ENCODE measurements at regions not wholly inside any gene's neighbourhood (a gene's known extent, or its start where the extent isn't known, plus 50 kb on each side); places are given as distances from the start of the nearest gene placed in this dataset.

DNA sequence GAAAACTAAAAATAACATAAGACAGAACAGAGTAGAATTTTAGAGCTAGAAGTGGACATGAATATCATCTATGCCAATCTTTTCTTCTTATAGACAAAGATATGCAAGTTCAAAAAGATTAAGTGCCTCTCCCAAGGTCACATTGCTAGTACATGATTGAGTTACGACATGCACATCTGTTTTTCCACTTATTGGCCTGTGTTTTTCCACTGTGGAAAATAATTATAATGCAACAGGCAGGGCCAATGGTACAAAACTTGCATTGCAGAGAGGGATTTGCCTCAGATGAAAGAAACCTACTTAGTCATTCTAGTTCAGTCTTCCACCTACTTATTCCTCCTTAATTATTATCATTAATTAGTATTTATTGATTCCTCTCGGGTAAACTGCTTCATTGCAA is 407.8 kb upstream of the SGCD start:
- no peak for DNase-seq (ENCODE audit: low read depth)

DNA sequence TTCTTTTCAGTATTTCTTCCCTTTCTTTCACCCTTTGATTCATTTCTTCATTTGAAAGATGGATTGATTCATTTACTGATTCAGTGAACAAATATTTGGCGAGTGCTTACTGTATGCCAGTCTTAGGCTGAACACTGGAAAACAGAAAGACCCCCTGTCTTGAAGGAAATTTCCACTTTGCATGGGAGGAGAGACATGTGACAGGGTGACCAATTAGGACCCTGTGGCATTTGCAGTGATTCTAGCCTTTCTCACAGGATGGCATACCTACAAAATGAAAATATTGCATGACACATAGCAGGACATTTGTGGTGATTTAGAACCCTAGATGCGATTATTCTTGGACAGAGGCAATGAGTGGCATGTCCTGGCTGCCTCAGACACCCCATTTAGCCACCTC is 407.2 kb upstream of the SGCD start:
- DNase-seq (ENCODE audit: low read depth), result no peak

DNA sequence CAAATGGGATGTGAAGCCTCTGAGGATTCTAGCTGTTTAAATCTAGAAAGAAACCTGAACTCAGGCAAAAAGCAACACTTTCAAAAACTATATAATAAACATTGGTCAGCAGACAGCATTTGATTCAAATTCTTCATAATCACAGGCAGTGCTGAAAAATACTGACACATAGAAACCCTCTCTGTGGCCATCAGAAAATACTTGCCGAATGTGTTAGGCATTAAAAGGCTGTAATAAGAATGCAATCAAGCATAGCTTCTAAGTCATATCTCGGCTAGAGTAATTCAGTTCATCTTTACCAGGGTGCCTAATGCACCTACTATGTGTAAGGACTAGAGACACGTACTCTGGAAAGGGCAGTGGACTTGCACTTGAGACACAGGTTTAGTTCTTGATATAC is 405.3 kb upstream of the SGCD start:
- no peak for DNase-seq (ENCODE audit: low read depth)

DNA sequence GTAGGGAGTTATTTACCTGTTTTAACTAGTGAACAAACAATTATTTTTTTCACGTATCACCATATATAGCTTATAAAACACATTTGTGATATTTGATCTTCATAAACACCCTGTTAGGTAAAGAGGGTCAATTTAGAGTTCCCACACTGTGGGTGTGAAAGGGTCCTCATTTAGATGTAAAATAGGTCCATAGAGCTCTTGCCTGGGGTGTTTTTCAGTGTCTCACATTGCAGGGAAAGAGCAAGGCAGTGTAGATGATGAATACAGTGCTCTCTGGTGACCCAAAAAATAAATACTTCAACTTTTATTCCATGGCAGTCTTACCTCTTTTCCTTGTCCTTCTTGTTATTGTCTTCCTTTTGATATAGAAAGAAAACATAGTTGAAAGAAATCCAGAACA is 403.2 kb upstream of the SGCD start:
- DNase-seq (ENCODE audit: low read depth), result no peak

DNA sequence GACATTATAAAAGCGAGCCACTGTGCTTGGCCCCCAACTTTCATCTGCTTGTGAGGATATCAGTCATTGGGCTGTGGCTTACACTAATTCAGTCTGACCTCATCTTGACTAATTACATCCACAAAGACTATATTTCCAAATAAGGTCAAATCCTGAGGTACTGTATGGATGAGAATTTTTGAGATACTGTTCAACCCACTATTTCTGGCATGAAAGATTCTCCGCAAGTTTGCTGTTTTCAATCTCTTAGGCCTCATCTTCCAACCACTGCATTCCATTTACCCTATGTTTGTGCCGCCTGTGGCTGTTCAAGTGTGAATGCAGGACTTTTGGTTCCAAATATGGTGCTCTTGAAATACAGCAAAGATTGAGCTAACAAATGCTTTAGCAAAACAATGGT is 400.9 kb upstream of the SGCD start:
- DNase-seq (ENCODE audit: low read depth), result peak; percentile 25

DNA sequence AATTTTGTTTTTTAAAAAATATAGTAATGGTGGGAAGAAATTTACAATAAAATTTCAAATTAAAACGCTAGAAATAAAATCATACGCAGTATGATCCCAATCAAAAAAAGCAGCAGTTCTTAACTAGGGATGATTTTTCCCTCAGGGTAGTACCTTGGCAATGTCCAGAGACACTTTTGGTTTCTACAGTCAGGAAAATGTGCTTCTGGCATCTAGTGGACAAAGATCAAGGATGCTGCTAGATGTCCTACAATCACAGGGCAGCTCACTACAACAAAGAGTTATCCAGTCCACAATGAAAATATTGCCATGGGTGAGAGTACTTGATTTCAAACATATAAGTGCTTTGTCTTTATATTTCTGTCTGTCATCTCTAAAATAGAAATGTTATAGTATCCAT is 400.2 kb upstream of the SGCD start:
- no peak for DNase-seq (ENCODE audit: low read depth)

DNA sequence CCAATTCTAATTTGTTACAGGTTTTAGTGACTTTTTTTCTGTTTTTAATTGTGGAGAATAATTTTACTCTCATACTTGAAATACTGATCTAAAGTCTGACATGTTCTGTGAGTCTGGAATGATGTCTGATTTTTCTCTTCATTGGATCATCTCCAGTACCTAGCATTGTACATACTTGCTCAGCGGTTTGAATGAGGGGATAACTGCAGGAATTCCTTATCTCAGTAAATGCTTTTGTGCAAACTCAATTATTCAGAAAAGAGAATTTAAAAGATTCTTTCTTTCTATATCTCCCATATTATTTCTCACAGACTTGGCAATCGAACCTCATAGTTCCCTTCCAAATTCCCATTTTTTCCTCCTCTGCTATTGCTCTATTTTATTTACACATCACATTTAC is 397.9 kb upstream of the SGCD start:
- DNase-seq (ENCODE audit: low read depth), result no peak

DNA sequence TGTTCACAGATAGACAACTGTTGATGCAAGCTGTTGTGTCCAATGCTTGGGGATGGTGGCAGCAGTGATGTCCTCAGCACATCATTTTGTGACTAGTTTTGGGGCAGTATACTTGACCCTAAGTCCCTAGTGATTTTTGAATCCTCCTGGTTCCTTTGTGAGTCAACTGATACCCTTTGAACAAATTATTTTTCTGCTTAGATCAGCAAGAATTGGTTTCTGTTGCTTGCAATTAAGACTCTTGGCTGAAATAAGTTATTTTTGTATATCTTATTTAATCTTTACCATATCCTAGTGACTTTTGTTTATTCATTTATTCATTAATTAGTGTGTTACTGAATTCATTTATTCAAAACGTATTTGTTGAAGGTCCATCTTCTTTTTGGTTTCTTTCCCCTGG is 392.0 kb upstream of the SGCD start:
- no peak for DNase-seq (ENCODE audit: low read depth)

DNA sequence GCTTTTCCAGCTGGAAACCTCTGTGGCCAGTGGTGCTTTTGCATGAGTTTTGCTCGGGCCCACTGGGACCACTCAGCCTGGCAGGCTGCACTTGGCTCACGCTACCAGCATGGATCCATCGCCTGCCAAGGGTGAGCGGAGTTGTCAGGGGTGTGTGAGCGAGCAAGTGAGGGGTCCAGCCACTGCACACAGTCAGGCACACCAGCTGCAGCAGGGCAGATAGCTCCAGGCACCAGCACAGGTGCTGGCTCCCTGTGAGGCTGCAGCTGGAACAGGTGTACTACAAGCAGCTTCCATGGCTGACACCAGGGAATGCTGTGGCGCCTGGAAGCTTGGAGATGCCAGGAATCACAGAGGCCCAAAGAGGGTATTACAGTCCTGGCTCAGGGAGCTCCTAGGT is 391.2 kb upstream of the SGCD start:
- DNase-seq (ENCODE audit: low read depth), result no peak

DNA sequence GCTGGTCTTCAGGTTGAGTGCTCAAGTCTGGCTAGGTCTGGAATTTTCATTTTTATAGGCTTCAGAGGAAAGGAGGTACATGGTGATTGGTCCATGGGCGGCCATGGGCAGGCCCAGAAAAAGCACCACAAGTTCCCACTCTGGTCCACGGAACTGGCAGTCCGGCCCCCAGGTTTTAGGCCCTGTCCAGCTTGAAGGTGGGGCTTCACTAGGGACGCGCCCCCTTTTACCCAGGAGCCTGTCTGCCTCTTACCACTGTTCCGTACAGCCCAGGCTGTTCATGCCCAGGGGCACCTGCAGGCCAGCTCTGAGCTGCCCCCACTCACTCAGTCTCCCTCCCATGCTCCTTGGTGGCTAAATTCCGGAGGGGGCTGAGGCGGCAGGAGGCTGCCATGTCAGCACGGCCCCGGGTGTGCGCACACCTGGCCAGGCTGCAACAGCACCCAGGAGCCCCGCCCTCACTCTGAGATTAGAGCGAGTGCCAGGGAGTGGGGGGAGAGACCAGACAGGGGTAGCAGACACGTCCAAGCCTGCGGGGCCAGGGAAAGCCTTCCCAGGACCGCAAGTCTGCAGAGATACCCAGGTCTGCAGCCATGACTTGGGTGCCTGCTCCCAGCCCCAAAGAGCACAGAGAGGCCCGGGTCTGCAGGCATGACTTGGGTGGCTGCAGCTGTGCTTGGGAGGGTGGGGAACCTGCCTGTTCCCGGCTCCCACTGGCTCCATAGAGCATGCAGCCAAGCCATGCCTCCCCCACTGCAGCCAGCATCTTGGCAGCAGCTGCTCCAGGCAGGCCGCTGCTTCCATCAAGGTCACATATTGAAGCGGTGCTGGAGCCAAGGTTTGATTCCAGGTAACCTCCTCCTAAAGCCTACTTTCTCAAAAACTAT is 390.2 kb upstream of the SGCD start:
- no peak for DNase-seq (ENCODE audit: low read depth)

DNA sequence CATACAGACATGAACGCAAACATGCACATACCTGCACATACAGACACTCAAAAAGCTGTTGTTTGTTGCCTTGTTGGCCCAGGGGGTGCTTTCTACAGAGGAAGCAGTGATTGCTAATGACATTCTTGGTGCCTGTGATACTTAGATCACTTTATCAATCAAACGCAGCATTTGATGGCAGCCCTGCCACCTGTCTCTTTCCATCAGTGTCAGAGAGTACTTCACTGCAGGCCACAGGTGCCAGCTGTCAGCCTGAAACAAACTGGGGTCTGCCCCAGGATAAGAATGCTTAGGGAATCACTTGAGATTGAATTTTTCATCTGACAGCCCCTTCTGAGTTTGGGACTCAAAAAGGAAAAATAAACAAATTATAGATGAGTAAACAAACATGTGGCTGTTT is 388.9 kb upstream of the SGCD start:
- no peak for DNase-seq (ENCODE audit: low read depth)

DNA sequence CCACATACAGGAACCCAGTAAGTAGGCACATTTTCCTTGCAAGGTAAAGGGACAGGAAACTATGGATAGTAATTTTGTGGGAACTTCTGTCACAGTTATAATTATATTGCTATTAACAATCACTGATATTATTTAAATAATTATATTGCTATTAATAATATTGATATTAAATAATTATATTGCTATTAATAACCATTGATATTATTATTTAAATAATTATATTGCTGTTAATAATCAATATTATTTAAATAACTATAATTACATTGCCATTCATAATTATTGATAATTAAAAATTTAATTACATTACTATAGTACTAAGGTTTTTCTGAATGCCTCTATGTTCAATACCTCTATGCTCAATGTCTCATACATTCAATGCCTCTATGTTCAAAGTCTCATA is 385.6 kb upstream of the SGCD start:
- DNase-seq (ENCODE audit: low read depth), result no peak

DNA sequence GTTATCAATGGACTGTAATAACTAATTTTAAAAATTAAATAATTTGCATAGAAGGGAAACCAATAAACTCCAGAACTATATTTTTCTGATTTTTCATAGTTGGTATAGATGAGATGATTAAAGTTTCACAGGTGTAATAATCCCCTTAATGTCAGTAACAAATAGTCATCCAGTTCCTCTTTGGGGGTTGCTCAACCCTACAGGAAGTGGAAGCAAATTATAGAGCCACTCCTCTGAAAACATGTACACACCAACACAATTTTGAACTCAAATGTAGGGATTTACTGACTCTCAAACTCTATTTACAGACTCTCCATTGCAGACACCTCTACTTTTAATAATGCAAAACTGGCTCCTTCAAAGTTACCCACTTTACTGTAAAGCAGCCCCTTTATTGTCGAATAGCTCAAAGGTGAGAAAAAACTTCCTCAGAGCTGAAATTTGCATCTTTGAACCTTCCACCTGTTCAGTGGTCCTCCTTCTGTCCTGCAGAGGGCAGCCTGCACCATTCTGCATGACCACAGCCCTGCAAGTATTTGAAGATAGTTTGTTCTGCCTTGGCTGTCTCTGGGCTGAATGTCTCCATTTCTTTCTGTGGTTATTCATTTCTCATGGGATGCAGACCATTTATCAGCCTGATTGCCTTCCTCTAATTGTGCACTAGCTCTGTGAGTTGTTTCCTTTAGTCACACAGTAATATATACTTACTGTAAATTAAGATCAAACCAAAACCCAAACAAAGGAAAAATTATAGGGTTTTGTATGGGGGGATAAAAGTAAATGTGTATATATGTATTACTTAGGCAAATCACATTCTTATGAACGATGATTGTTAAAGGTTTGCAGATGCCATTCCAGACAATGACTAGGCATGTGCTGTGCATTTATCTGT is 383.2 kb upstream of the SGCD start:
- peak; percentile 54 for DNase-seq (ENCODE audit: low read depth)

DNA sequence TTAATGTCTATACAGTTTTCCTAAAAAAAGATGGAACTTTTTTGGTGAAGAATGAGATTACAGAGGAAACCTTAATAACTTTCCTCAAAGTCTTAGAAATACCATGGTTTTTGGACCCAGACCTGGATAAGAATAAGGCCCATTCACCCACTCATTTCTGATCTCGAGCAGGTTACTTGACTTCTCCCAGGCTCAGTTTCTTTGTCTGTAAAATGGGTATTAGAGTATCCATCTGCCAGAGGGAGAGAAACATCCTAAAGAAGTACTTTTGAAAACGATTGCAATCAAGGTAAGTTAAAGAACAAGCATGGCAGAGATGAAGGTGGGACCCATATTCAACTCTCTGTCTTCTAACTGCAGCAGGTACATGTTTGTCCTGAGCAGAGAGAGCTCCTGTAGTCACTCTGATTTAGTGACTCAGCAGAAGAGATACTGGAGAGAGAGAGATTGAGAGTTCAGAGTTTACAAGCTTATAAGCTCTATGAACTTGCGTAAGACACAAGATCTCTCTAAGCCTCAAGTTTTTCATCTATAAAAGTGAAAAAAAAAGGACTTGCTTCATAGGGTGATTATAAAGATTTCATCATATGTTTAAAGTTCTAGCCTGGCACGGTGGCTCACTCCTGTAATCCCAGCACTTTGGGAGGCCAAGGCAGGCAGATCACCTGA is 379.4 kb upstream of the SGCD start:
- DNase-seq (ENCODE audit: low read depth), result no peak

DNA sequence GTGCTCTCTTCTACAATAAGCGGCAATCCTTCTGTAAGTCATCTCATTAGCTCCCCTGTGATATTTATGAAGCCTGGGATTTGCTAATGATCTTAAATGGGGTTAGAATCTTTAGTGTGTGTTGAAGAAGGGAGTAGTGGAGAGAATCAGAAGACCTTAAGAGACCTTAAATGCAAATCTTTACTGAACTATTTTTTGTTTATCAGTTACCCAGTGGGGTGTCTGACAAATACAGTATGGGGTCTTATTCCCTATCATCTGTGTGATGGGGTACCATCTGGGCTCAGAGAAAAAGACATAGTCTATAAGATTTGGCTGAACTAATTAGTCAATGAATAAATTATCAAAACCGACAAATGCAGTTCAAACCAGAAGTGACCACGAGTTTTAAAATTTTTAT is 378.4 kb upstream of the SGCD start:
- no peak for DNase-seq (ENCODE audit: low read depth)

DNA sequence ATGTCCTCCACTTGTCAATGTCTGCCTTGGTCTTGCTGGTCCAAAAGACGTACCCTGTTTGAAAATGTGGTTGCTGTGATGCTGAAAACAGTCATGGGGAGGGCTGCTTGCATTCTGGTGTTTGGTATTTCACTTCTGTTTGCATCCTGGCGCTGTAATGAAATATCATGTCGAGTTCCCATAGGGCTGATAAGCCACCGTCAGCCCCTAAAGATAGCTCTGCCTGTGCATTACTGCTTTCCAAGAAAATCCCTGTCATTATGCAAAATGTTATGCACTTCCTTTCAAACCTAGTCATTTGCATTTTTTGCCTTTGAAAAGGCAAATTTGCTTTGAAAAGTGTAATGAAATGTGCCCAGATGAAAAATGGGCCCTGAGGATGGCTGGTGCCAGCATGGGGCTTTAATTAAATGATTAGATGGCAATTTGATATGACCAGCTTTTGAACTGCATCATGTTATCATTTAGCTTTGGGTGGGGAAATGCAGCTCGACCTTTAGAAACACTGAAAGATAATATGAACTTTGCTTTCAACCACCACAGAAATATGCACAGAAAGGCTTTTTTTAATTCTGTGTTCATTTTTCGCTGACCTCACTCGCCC is 374.4 kb upstream of the SGCD start:
- DNase-seq (ENCODE audit: low read depth), result no peak

DNA sequence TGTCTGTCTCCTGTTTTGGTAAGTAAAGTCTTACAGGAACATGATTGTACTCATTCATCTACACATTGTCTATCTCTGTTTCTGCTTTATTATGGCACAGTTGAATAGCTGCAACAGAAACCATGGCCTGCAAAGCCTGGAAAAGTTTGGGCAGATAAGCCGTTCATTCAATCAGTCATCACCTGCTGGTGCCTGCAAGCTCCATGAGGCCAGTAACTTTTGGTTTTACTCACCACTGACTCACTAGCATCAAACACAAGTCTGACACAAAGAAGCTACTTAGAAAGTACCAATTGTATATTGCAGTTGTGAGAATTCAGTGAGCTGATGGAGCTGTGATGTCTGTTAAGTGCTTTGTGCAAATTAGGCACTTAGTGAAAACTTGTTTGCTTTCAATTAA is 373.6 kb upstream of the SGCD start:
- DNase-seq (ENCODE audit: low read depth), result peak; percentile 30

DNA sequence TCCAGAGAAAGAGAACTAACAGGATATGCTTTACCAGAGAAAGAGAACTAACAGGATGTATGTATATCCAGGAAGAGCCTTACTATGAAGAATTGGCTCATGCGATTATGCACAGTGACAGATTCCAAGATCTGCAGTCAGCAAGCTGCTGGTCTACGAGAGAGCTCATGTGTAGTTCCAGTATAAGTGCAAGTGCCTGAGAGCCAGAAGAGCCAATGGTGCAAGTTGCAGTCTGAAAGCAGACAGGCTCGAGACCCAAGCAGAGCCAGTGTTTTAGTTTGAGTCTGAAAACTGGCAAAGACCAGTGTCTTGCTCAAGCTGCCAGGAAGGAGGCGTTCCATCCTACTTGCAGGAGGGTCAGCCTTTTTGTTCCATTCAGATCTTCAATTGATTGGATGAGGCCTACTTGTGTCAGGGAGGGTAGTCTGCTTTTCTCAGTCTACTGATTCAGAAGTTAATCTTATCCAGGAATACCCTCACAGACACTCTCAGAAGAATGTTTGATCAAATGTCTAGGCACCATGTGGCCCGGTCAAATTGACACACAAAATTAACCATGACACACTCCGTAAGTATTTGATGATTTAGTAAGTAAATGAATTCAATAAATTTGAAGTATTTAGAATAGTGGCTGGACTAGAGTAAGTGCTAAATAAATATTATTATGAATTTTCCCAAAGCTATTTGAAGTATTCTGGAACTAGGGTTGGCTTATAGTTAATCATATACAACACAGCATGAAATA is 372.1 kb upstream of the SGCD start:
- no peak for DNase-seq (ENCODE audit: low read depth)

DNA sequence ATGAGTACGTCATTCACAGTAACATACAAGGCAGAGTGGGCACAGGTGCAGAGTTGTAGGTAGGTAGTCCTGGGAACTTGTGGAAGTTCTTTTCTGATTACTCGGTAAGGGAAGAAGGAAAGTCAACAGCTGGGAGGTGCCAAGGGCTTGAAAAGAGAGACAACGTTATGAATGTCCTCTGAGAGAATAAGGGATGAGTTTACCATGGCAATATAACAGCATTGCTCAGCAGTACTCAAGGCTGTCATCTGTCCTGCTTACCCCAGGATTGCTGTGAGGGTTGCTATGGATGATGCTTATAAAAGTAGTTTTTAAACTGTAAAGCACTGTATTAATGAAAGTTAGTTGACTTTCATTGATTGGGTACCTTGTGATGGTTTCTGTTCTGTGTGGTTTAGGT is 369.1 kb upstream of the SGCD start:
- DNase-seq (ENCODE audit: low read depth), result no peak

DNA sequence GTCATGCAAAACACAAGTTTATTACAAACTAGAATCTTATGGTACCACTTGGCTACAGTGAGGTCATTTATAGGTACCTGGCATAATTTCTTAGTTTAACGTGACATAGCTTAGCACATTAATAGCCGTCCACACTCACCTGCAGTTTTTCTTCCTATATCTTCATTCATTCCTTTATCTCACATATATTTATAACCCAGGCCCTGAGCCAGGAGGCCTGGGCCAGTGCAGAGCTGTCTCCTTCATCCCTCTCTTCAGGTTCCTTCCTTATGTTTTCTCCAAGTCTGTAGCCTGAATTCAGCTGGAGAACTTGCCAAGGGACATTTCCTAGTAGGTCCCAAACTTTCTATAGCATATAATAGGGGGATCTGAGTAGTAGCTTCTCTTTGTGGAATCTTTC is 367.9 kb upstream of the SGCD start:
- no peak for DNase-seq (ENCODE audit: low read depth)

DNA sequence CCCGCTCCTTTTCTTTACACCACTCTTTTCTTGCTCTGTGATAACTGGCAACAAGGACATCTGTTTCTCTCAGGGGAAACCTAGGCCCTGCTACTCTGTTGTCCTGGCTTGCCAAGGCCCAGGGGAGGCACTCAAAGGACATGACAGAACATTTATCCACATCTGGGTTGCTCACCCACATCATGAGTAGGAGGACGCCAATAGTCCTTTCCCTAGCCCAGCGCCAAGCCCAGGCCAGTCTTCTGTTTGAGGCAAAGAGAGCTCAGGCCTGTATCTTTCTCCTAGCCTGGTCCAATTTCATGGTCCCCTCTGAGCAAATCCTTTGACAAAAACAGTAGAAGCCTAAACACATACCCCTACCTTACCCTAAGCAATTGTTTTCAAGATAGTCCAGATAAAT is 366.8 kb upstream of the SGCD start:
- no peak for DNase-seq (ENCODE audit: low read depth)
